HK-2 (cell line): ENCODE measurements at regions not wholly inside any gene's neighbourhood (a gene's known extent, or its start where the extent isn't known, plus 50 kb on each side); places are given as distances from the start of the nearest gene placed in this dataset.

Experiments used
- DNase-seq: peaks from one replicate; pipeline ENCODE4 v3.0.0-alpha.2; 2018; ENCODE audit not compliant: unreplicated experiment

DNA sequence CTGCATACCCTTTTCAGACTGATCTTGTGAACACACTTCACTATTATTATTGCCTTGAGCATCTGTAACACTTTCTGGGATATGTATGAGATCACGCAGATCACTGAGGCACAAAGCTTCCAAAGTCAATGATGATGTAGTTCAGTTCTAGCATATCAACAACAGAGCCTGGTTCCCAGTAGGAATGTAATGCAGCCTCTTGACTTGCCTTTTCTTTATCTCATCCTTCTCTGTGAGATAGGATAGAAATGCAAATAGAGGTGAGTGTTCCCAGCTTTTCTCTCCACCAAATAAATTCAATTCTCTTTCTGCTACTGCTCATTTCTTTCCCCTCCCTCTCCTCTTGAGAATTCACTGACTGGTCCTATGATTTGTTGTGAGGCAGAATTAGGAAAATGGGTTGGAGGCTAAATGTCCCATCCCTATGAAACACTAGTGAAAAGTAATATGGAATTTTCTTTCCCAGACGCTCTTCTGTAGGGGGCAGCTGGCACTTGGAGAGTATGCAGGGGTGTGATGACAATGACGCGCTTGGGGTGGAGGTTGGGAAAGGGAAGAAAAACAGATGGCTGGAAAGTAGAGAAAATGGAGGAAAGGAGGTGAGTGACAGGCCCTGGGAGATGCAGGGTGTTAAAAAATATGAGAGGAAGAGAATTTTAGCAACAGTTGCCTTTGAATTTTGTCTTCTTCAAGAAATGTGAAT is 96.0 kb upstream of the TMTC1 start:
- no peak for DNase-seq

DNA sequence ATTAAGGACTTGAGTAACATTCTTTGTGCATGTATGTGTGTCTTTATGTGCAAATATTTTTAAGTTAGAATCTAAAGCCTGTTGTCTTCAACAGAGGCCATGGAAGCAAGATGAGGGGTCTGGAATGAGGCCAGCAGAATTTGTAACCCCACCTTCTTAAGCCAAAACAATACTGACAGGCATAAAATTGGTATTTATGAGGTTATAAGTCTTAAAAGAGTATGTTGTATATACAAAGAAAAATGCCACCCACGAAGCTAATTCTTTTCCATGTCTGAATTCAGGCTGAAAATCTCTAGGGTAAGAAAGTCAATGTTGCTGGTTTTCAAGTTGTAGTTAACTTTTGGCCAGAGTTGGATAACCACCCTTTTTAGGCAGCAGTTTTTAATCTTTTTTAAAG is 86.2 kb upstream of the TMTC1 start:
- DNase-seq = no peak

DNA sequence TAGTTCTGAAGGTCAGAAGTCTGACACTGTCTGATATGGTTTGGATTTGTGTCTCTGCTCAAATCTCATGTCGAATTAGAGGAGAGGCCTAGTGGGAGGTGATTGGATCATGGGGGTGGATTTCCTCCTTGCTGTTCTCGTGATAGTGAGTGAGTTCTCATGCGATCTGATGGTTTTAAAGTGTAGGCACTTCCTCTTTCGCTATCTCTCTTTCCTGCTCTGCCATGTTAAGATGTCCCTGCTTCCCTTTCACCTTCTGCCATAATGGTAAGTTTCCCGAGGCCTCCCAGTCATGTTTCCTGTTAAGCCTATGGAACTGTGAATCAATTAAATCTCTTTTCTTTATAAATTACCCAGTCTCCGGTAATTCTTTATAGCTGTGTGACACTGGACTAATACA is 84.1 kb upstream of the TMTC1 start:
- DNase-seq = no peak

DNA sequence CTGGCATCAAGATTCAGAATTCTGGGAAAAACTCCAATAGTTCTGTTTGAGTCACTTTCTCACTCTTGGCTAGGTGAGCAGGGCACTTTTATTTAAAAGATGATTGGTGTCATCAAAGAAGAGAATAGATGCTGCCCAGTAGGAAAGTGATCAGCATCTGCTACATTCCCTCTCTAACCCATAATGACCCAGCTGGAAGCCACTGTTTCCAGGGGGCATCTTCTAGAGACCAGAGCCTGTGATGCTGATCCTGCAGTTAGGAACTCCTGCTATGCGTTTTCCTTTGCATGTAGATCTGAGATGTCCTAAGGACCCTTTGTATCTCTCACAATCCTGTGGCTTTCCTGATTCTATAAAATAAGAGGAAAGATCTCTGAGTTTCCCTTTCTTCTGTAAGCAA is 79.9 kb upstream of the TMTC1 start:
- DNase-seq = no peak

DNA sequence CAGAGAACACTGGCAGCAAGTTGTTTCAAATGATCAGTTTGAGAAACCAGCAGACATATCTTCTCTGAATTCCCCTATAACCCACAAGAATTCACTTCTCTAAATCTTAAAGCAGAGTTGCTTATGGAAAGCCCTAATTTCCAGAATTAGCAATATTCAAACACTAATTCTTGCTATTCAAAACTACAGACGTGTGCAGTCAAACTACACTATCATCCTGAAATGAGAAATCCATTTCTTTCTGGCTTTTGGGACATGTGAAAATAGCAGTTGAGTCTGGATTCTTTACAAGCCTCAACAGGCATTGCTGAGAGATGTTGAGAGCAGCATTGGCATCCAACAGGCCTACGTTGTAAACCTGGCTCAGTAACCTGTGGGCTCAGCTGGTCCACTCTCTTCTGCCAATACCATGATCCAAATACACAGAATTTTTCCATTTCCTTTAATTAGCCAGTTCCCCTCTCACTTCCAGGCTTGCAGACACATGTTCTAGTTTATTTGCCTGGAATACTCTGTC is 74.6 kb upstream of the TMTC1 start:
- DNase-seq = no peak

DNA sequence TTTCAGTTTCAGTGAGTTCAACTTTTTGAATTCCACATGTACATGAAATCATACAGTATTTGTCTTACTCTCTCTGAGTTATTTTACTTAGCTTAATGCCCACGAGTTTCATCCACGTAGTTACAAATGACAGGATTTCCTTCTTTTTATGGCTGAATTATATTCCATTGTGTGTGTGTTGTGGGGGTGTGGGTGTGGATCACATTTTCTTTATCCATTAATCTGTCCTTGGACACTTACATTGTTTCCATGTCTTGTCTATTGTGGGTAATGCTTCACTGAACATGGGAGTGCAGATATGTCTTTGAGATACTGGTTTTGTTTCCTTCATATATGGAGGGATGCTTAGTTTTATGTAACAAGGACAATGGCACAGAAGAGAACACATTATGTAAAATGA is 63.5 kb upstream of the TMTC1 start:
- DNase-seq = no peak

DNA sequence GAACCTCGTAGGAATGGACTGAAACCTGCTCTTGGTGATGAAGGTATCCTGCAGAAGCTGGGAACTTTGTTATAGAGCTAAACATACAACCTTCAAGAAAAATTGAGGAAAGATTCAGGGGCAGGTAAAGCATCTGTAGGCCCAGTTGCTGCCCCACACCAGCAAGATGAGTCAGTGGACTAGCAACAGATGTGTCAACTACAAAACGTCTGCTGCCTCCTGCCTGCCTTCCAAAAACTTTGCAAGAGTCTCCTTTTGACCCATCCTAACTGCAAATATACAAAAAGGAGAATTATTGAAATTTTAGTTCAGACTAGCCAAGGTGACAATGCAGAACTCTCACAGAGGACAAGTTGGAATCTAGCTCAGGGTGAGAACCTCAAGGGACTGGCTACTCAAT is 60.9 kb upstream of the TMTC1 start:
- no peak for DNase-seq

DNA sequence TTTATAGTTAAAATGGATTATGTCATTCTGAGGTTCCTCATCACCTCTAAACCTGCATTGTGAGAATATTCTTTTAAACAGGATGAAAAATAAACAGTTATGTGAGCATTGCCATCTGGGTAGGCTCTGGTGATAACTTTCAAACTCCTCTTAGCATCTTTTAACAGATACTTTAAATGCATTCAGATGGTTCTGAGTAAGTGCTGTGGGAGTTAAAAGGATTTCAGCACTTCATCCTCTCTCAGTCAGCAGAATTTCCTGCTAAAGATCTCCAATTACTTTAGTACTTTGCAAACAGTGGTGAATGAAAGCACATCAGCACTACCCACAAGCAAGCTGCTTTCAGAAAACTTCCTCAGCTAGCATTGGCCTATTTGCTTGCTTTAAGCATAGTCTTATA is 59.3 kb upstream of the TMTC1 start:
- DNase-seq = no peak

DNA sequence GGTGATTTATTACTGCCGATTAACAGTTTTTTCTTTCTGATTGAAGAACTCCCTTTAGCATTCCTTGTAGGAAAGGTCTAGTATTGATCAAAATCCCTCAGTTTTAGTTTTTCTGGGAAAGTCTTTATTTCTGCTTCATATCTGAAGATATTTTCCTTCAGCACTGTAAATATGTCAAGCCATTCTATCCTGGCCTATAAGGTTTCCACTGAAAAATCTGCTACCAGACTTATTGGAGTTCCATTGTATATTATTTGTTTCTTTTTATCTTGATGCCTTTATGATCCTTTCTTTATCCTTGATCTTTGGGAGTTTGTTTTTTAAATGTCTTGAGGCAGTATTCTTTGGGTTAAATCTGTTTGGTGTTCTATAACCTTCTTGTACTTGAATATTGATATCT is 55.0 kb upstream of the TMTC1 start:
- no peak for DNase-seq
